Ovary (tissue), 3 donors: ENCODE measurements at regions not wholly inside any gene's neighbourhood (a gene's known extent, or its start where the extent isn't known, plus 50 kb on each side); places are given as distances from the start of the nearest gene placed in this dataset.

ENCODE experiments used
- CTCF ChIP-seq, 3 donors: fragments of 450-650 bp in 2 of 3; fragments of 200-600 bp in 1 of 3; IDR thresholded peaks; one replicate each; pipeline versions ENCODE4 v1.5.1 to v1.8.0; 2016 to 2022; ENCODE audit warnings: antibody characterized with exemption in 3 of 3, mild to moderate bottlenecking in 1 of 3
- EP300 ChIP-seq: sonication (generic); formaldehyde crosslinking; IDR thresholded peaks from one replicate; pipeline ENCODE4 v1.6.1; 2017; ENCODE audit warnings: antibody characterized with exemption
- POLR2A ChIP-seq: fragments of 450-650 bp; IDR thresholded peaks from one replicate; pipeline ENCODE4 v1.6.1; 2017; ENCODE audit warnings: antibody characterized with exemption, mild to moderate bottlenecking, moderate library complexity
- donor health status: DM: no; HTN: no; CAD: no.

DNA sequence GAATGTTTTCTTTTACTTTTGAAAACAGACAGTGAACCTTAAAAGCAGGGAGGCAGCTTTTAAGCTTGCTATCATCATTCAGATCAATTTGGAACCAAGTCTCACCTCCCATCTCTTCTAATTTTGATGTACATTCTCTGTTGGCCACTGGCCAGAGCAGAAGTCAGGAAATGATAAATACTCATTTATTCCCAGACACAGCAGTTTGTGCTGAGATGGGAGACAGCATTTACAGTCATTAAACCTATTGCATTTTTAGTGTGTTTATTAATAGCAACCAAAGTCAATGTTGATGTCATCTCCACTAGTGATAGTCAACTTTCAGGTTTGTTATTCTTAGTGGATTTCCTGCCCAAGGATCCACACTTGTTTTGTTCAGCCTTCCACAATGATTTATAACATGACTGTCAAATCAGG lies 320.0 kb upstream of the ATP2B1 start:
- TF ChIP-seq POLR2A (no peak), EP300 (no peak), CTCF (IDR thresholded peaks at IDR 0.05) (no peak)
